SK-N-SH treated with all-trans-retinoic acid at 6 μM for 48 hours (cell line): ENCODE measurements at regions not wholly inside any gene's neighbourhood (a gene's known extent, or its start where the extent isn't known, plus 50 kb on each side); places are given as distances from the start of the nearest gene placed in this dataset.

Source experiments
- ATAC-seq: fragments of 200-7000 bp; cut with Tn5 transposase; 3 replicates; pipeline ENCODE4 v1.9.1; 2020; ENCODE audit warnings: mild to moderate bottlenecking, moderate library complexity
- ARNTL ChIP-seq: fragments of 450-650 bp; formaldehyde crosslinking; IDR thresholded peaks from 2 replicates; pipeline ENCODE4 v1.5.0; 2020; ENCODE audit warnings: low read depth, mild to moderate bottlenecking, moderate library complexity, borderline replicate concordance
- BACH2 ChIP-seq: fragments of 250-450 bp; sonication (Bioruptor Pico); IDR thresholded peaks from 2 replicates; pipeline ENCODE4 v1.9.0; 2021; ENCODE audit warnings: mild to moderate bottlenecking, borderline replicate concordance
- CSDC2 ChIP-seq: fragments of 250-450 bp; sonication (Bioruptor Pico); IDR thresholded peaks from 2 replicates; pipeline ENCODE4 v1.5.0; 2020; ENCODE audit warnings: mild to moderate bottlenecking, moderate library complexity
- ESRRG ChIP-seq: fragments of 250-450 bp; sonication (Bioruptor Pico); IDR thresholded peaks from 2 replicates; pipeline ENCODE4 v1.6.1; 2021; ENCODE audit warnings: mild to moderate bottlenecking
- GLIS3 ChIP-seq: fragments of 250-450 bp; sonication (Bioruptor Pico); IDR thresholded peaks from 2 replicates; pipeline ENCODE4 v1.5.0; 2020; ENCODE audit warnings: mild to moderate bottlenecking, moderate library complexity
- ISL1 ChIP-seq: fragments of 250-450 bp; sonication (Bioruptor Pico); IDR thresholded peaks from 2 replicates; pipeline ENCODE4 v2.1.2; 2022; ENCODE audit warnings: mild to moderate bottlenecking, moderate library complexity
- OSR1 ChIP-seq: fragments of 250-450 bp; sonication (Bioruptor Pico); IDR thresholded peaks from 2 replicates; pipeline ENCODE4 v1.8.0; 2022; ENCODE audit warnings: moderate library complexity, mild to moderate bottlenecking, inconsistent platforms
- PPARA ChIP-seq: fragments of 250-450 bp; sonication (Bioruptor Pico); IDR thresholded peaks from 2 replicates; pipeline ENCODE4 v1.5.0; 2020; ENCODE audit warnings: mild to moderate bottlenecking, borderline replicate concordance
- RARB ChIP-seq: fragments of 250-450 bp; sonication (Bioruptor Pico); IDR thresholded peaks from 2 replicates; pipeline ENCODE4 v1.8.0; 2021; ENCODE audit warnings: mild to moderate bottlenecking, moderate library complexity
- SNAI2 ChIP-seq: fragments of 250-450 bp; sonication (Bioruptor Pico); IDR thresholded peaks from 2 replicates; pipeline ENCODE4 v1.5.0; 2020; ENCODE audit warnings: mild to moderate bottlenecking, moderate library complexity
- TCF4 ChIP-seq: fragments of 250-450 bp; sonication (Bioruptor Pico); IDR thresholded peaks from 2 replicates; pipeline ENCODE4 v1.8.0; 2021; ENCODE audit warnings: mild to moderate bottlenecking, moderate library complexity, borderline replicate concordance
- TOX ChIP-seq: fragments of 250-450 bp; sonication (Bioruptor Pico); IDR thresholded peaks from 2 replicates; pipeline ENCODE4 v1.8.0; 2021; ENCODE audit warnings: mild to moderate bottlenecking, moderate library complexity, borderline replicate concordance
- ZC3H10 ChIP-seq: fragments of 250-450 bp; sonication (Bioruptor Pico); IDR thresholded peaks from 2 replicates; pipeline ENCODE4 v1.5.1; 2021; ENCODE audit warnings: mild to moderate bottlenecking, moderate library complexity
- ZFP3 ChIP-seq: fragments of 250-450 bp; sonication (Bioruptor Pico); IDR thresholded peaks from 2 replicates; pipeline ENCODE4 v1.5.0; 2020; ENCODE audit warnings: mild to moderate bottlenecking, moderate library complexity
- ZFP30 ChIP-seq: fragments of 450-650 bp; formaldehyde crosslinking; IDR thresholded peaks from 2 replicates; pipeline ENCODE4 v1.5.0; 2022; ENCODE audit warnings: mild to moderate bottlenecking, moderate library complexity
- ZNF565 ChIP-seq: fragments of 450-650 bp; formaldehyde crosslinking; conservative IDR thresholded peaks from 2 replicates; pipeline ENCODE4 v1.5.0; 2020; ENCODE audit warnings: low read depth, mild to moderate bottlenecking, moderate library complexity
- ZNF70 ChIP-seq: fragments of 450-650 bp; formaldehyde crosslinking; IDR thresholded peaks from 2 replicates; pipeline ENCODE4 v1.5.0; 2020; ENCODE audit warnings: mild to moderate bottlenecking, moderate library complexity
- ZNF8 ChIP-seq: fragments of 450-650 bp; formaldehyde crosslinking; IDR thresholded peaks from 2 replicates; pipeline ENCODE4 v1.5.0; 2020; ENCODE audit warnings: mild to moderate bottlenecking, moderate library complexity
- TF ChIP-seq, protein P1 (sequence below): fragments of 250-450 bp; sonication (Bioruptor Pico); IDR thresholded peaks from 2 replicates; pipeline ENCODE4 v1.5.0; 2020; ENCODE audit warnings: mild to moderate bottlenecking, moderate library complexity
- TF ChIP-seq, protein P2 (sequence below): fragments of 250-450 bp; sonication (Bioruptor Pico); IDR thresholded peaks from 2 replicates; pipeline ENCODE4 v1.8.0; 2020; ENCODE audit warnings: mild to moderate bottlenecking, moderate library complexity, borderline replicate concordance
- TF ChIP-seq, protein P3 (sequence below): fragments of 250-450 bp; sonication (Bioruptor Pico); IDR thresholded peaks from 2 replicates; pipeline ENCODE4 v1.5.1; 2021; ENCODE audit warnings: mild to moderate bottlenecking, moderate library complexity

GRCh38 chr6:113587078-113587699 is 270.0 kb upstream of the MARCKS start (continued):
- TF ChIP-seq, protein P1, sequence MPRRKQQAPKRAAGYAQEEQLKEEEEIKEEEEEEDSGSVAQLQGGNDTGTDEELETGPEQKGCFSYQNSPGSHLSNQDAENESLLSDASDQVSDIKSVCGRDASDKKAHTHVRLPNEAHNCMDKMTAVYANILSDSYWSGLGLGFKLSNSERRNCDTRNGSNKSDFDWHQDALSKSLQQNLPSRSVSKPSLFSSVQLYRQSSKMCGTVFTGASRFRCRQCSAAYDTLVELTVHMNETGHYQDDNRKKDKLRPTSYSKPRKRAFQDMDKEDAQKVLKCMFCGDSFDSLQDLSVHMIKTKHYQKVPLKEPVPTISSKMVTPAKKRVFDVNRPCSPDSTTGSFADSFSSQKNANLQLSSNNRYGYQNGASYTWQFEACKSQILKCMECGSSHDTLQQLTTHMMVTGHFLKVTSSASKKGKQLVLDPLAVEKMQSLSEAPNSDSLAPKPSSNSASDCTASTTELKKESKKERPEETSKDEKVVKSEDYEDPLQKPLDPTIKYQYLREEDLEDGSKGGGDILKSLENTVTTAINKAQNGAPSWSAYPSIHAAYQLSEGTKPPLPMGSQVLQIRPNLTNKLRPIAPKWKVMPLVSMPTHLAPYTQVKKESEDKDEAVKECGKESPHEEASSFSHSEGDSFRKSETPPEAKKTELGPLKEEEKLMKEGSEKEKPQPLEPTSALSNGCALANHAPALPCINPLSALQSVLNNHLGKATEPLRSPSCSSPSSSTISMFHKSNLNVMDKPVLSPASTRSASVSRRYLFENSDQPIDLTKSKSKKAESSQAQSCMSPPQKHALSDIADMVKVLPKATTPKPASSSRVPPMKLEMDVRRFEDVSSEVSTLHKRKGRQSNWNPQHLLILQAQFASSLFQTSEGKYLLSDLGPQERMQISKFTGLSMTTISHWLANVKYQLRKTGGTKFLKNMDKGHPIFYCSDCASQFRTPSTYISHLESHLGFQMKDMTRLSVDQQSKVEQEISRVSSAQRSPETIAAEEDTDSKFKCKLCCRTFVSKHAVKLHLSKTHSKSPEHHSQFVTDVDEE (CRISPR knock-in tag) = no peak

DNA sequence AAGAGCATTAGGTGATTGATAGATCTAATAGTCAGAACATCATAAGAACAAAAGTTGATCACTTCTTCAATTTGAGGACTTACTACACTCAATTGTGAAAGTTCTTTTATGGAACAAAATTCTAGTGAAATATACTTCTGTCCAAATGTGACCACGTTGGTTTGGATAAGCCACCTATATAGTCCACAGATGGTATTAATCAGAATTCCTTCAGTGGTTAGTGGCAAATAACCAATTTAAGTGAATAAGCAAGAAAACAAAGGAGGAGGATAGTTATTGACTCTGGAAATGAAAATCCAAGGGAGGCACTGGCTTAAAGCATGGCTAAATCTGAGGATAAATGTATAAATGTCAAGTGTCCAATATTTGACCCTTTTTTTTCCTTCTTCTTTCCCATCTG is 268.5 kb upstream of the MARCKS start:
- no peak for ATAC-seq
- TF ChIP-seq ZNF565 (CRISPR knock-in tag) (no peak), TOX (CRISPR knock-in tag) (no peak), TCF4 (CRISPR knock-in tag) (no peak), SNAI2 (CRISPR knock-in tag) (no peak), OSR1 (no peak), GLIS3 (no peak), BACH2 (no peak)
- TF ChIP-seq, protein P2, sequence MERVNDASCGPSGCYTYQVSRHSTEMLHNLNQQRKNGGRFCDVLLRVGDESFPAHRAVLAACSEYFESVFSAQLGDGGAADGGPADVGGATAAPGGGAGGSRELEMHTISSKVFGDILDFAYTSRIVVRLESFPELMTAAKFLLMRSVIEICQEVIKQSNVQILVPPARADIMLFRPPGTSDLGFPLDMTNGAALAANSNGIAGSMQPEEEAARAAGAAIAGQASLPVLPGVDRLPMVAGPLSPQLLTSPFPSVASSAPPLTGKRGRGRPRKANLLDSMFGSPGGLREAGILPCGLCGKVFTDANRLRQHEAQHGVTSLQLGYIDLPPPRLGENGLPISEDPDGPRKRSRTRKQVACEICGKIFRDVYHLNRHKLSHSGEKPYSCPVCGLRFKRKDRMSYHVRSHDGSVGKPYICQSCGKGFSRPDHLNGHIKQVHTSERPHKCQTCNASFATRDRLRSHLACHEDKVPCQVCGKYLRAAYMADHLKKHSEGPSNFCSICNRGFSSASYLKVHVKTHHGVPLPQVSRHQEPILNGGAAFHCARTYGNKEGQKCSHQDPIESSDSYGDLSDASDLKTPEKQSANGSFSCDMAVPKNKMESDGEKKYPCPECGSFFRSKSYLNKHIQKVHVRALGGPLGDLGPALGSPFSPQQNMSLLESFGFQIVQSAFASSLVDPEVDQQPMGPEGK = no peak
- TF ChIP-seq, protein P3, sequence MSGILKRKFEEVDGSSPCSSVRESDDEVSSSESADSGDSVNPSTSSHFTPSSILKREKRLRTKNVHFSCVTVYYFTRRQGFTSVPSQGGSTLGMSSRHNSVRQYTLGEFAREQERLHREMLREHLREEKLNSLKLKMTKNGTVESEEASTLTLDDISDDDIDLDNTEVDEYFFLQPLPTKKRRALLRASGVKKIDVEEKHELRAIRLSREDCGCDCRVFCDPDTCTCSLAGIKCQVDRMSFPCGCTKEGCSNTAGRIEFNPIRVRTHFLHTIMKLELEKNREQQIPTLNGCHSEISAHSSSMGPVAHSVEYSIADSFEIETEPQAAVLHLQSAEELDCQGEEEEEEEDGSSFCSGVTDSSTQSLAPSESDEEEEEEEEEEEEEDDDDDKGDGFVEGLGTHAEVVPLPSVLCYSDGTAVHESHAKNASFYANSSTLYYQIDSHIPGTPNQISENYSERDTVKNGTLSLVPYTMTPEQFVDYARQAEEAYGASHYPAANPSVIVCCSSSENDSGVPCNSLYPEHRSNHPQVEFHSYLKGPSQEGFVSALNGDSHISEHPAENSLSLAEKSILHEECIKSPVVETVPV (CRISPR knock-in tag) = no peak

DNA sequence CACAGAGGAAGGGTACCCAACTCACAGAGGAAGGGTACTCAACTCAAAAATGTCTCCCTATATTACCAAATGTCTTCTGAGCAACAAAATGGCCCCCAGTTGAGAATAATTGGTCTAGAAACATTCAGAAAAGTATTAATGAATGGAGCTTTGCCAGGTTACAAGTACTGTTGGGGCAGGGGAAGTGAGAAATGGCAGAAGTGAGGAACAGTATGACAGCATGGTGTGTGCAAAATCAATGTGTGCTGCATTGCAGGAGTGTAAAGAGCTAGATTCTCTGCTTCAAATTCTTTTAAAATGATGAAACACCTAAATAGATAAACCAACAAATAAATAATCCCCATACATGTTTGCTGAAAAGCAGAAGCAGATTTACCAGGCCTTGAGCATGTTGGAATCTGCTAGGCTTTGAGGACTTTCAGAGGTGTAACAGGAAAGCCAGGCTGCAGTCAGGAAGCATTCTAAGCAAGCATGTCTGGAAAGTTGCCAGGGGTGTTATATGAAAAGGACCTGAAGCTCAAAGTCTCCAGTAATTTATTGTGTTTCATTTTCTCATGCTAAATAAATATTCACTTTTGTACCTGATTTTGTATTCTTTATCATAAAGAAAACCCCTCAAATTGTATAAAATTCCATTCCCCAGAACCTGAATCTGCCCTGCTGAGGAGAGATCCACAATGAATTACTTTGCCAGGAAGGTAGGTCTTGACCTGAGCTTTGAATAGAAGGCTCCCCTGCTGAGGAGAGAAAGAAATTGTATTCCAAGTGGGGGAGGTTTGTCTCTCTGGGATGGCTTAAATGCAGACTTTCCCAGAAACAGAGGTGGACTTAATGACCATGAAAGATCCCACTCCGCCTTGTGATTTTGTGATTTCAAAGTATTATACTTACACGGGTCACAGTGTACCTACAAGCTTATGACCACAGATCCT is 265.0 kb upstream of the MARCKS start:
- TF ChIP-seq BACH2 (no peak), ZNF70 (no peak), CSDC2 (CRISPR knock-in tag) (no peak), ESRRG (CRISPR knock-in tag) (no peak), OSR1 (no peak), RARB (no peak), GLIS3 (no peak)
- ATAC-seq = peak; percentile 57

DNA sequence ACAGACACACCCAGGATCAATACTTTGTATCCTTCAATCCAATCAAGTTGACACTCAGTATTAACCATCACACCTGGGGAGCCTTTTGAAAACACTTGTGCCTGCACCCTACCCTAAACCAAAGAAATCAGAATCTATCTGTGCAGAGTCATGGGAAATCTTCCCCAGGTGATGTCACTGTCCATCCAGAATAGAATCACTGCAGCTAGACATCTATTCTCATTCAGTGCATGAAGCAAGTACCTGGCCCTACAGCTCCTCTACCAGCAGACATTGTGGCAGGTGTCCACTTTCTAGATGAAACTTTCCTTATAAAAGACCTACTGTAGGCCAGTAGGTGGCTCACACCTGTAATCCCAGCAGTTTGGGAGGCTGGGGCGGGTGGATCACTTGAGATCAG is 262.4 kb upstream of the MARCKS start:
- TF ChIP-seq ZNF70 (no peak), RARB (no peak), TOX (CRISPR knock-in tag) (no peak), ZNF565 (CRISPR knock-in tag) (no peak)
- TF ChIP-seq, protein P2 = no peak

DNA sequence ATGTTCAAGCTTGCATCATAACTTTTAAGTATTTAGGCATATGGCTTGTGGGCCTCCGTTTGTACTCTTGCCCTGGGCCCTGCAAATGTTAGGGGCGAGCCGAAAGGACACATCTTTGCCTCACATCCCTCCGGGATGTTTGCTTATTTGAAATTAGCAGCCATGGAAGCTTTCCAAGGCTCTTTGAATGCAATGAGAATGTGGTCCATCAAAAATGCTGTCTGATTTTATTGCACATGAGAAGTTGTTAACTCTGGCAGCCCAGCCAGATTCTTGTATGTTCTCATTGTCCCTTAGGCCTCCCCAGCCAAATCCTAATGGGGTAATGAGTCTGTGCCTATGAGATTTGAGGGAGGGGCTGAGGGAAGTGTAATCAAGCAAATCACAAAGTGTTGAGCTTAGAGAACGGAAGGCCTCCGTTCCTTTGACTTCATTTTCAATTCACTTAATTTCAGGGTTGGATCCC is 261.2 kb upstream of the MARCKS start:
- no peak for ATAC-seq
- TF ChIP-seq TOX (CRISPR knock-in tag) (no peak), ARNTL (no peak), ISL1 (CRISPR knock-in tag) (no peak), ZNF565 (CRISPR knock-in tag) (no peak), ZFP3 (CRISPR knock-in tag) (no peak), RARB (no peak), ZFP30 (CRISPR knock-in tag) (no peak), PPARA (CRISPR knock-in tag) (no peak), ZNF8 (CRISPR knock-in tag) (no peak), BACH2 (no peak), ESRRG (CRISPR knock-in tag) (no peak), ZC3H10 (no peak)
- TF ChIP-seq, protein P2 = no peak

More for the DNA sequence above, 262.4 kb upstream of the MARCKS start:
- ATAC-seq = no peak
